ENCODE measurements at regions not wholly inside any gene's neighbourhood (a gene's known extent, or its start where the extent isn't known, plus 50 kb on each side); places are given as distances from the start of the nearest gene placed in this dataset.

- no peak overlapping the region for H3K4me3 Mint-ChIP-seq
- H3K27me3 Mint-ChIP-seq = peaks cover 27% of the 10 kb centered on the region
- intact Hi-C loops (cut with micrococcal nuclease) = no loop called here
- no peaks in the 10 kb centered on the region for H3K9me3 Mint-ChIP-seq
- no peak overlapping the region for H3K27ac Mint-ChIP-seq
- CTCF ChIA-PET = no interaction called here
- POLR2A ChIA-PET = no interaction called here
- ATAC-seq (ENCODE audit: low read depth) (no peak), DNase-seq (no peak)
- H3K4me1 Mint-ChIP-seq = no peaks in the 10 kb centered on the region
- no peak for TF ChIP-seq CTCF (IDR thresholded peaks at IDR 0.05)
- no peaks in the 10 kb centered on the region for H3K36me3 Mint-ChIP-seq (ENCODE audit: low read depth)
Measured at GRCh38 chr1:94322696-94323095, 85.3 kb upstream of the ARHGAP29 start.

GRCh38 chr1:94321662-94322061 lies 84.3 kb upstream of the ARHGAP29 start:
- Mint-ChIP-seq H3K4me1 (no peaks in the 10 kb centered on the region), H3K9me3 (no peaks in the 10 kb centered on the region), H3K27ac (no peak overlapping the region), H3K27me3 (peaks cover 19% of the 10 kb centered on the region), H3K36me3 (ENCODE audit: low read depth) (no peaks in the 10 kb centered on the region), H3K4me3 (no peak overlapping the region)
- ChIA-PET CTCF (interaction anchor here (1.2 kb wide), 1 partner anchor 10 kb away, joined by 3 read pairs; no protein-coding TSS in a partner anchor), POLR2A (no interaction called here)
- TF ChIP-seq CTCF (IDR thresholded peaks at IDR 0.05) = no peak
- ATAC-seq (ENCODE audit: low read depth) = no peak
- intact Hi-C loops (cut with micrococcal nuclease) = no loop called here
- no peak for DNase-seq

- CTCF ChIA-PET = no interaction called here
- ATAC-seq (ENCODE audit: low read depth) = no peak
- DNase-seq = no peak
- TF ChIP-seq CTCF (IDR thresholded peaks at IDR 0.05) = no peak
- intact Hi-C loops (cut with micrococcal nuclease) = no loop called here
- Mint-ChIP-seq H3K4me1 (no peaks in the 10 kb centered on the region), H3K9me3 (no peaks in the 10 kb centered on the region), H3K27me3 (peaks cover 9% of the 10 kb centered on the region), H3K36me3 (ENCODE audit: low read depth) (no peaks in the 10 kb centered on the region), H3K27ac (no peak overlapping the region), H3K4me3 (no peak overlapping the region)
- POLR2A ChIA-PET = no interaction called here
Measured at GRCh38 chr1:94319319-94320102, 82.1 kb upstream of the ARHGAP29 start.

- no peak for TF ChIP-seq CTCF (IDR thresholded peaks at IDR 0.05)
- H3K36me3 Mint-ChIP-seq (ENCODE audit: low read depth) = no peaks in the 10 kb centered on the region
- ATAC-seq (ENCODE audit: low read depth) (no peak), DNase-seq (no peak)
- ChIA-PET CTCF (no interaction called here), POLR2A (no interaction called here)
- no peak overlapping the region for H3K4me3 Mint-ChIP-seq
- no peaks in the 10 kb centered on the region for H3K4me1 Mint-ChIP-seq
- no peak overlapping the region for H3K27ac Mint-ChIP-seq
- peaks cover 9% of the 10 kb centered on the region for H3K27me3 Mint-ChIP-seq
- intact Hi-C loops (cut with micrococcal nuclease) = no loop called here
- H3K9me3 Mint-ChIP-seq = no peaks in the 10 kb centered on the region
Measured at GRCh38 chr1:94318505-94319030, 81.2 kb upstream of the ARHGAP29 start.

GRCh38 chr1:94317790-94318188 lies 80.4 kb upstream of the ARHGAP29 start:
- DNase-seq = no peak
- H3K27ac Mint-ChIP-seq = no peak overlapping the region
- no peaks in the 10 kb centered on the region for H3K9me3 Mint-ChIP-seq
- no peaks in the 10 kb centered on the region for H3K4me1 Mint-ChIP-seq
- POLR2A ChIA-PET = no interaction called here
- H3K36me3 Mint-ChIP-seq (ENCODE audit: low read depth) = no peaks in the 10 kb centered on the region
- peaks cover 7% of the 10 kb centered on the region for H3K27me3 Mint-ChIP-seq
- ATAC-seq (ENCODE audit: low read depth) = no peak
- CTCF ChIA-PET = no interaction called here
- intact Hi-C loops (cut with micrococcal nuclease) = no loop called here
- no peak for TF ChIP-seq CTCF (IDR thresholded peaks at IDR 0.05)
- no peak overlapping the region for H3K4me3 Mint-ChIP-seq
